ENCODE measurements at regions not wholly inside any gene's neighbourhood (a gene's known extent, or its start where the extent isn't known, plus 50 kb on each side); places are given as distances from the start of the nearest gene placed in this dataset.

DNA sequence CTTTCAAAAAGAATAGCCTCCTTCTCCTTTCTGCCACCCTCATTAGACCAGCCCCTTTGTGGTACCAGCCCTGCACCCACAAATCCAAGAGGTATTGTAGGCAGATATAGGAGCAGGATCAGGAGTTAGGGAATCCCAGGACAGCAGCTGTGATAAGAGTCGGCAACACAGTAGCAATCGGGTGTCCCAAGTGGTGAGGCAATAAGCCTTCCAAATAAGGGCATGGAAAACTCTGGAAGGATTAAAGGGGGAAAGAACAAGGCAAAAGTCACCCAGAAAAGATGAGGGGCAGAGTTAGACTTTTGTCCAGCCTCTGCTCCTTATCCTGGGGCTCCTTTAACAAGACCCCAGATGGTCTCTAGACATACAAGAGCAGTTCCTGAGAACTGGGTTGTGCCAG, 204.2 kb downstream of the TBX5 start:
- TF ChIP-seq, protein P1, sequence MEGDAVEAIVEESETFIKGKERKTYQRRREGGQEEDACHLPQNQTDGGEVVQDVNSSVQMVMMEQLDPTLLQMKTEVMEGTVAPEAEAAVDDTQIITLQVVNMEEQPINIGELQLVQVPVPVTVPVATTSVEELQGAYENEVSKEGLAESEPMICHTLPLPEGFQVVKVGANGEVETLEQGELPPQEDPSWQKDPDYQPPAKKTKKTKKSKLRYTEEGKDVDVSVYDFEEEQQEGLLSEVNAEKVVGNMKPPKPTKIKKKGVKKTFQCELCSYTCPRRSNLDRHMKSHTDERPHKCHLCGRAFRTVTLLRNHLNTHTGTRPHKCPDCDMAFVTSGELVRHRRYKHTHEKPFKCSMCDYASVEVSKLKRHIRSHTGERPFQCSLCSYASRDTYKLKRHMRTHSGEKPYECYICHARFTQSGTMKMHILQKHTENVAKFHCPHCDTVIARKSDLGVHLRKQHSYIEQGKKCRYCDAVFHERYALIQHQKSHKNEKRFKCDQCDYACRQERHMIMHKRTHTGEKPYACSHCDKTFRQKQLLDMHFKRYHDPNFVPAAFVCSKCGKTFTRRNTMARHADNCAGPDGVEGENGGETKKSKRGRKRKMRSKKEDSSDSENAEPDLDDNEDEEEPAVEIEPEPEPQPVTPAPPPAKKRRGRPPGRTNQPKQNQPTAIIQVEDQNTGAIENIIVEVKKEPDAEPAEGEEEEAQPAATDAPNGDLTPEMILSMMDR (IDR thresholded peaks at IDR 0.05; ENCODE audit: insufficient read depth, low read depth, low read length), result no peak
- DNase-seq (ENCODE audit: low read depth), result no peak
- no peak overlapping the region for H3K4me3 ChIP-seq (ENCODE audit: low read depth, low read length)

DNA sequence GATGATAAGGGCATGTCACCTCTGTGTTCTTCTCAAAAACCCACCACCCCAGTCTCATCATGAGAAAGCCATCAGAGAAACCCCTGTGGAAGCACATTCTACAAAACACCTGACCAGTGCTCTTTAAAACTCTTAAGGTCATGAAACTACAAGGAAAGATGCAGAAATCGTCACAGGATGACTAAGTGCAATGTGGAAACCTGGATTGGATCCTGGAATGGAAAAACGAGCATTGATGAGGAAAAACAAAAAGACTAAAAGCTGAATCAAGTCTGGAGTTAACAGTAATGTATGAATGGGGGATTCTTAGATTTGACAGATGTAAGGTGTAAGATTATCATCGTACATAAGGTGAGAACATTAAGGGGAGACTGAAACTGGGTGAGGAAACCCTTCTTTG, 211.0 kb downstream of the TBX5 start:
- DNase-seq (ENCODE audit: low read depth), result no peak
- TF ChIP-seq, protein P1 (IDR thresholded peaks at IDR 0.05; ENCODE audit: insufficient read depth, low read depth, low read length), result no peak
- no peak overlapping the region for H3K4me3 ChIP-seq (ENCODE audit: low read depth, low read length)

DNA sequence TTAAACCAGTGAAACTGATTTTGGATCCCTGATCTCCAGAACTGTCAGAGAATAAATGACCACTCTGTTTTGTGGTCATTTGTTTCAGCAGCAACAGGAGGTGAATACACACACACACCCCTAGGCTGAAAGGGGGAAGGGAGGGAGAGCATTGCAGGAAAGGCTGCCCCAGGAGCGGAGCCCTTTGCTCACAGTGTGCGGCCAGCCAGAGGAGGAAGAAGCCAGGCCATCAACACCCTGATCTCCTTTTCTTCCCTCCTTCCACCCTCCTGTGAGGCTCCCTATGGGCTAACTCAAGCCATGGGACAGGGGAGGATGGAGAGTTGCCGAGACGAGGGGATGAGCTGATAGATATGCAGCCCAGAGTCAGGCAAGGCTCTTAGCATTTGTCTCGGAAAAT, 211.9 kb downstream of the TBX5 start:
- no peak for DNase-seq (ENCODE audit: low read depth)
- H3K4me3 ChIP-seq (ENCODE audit: low read depth, low read length), result no peak overlapping the region
- TF ChIP-seq, protein P1 (IDR thresholded peaks at IDR 0.05; ENCODE audit: insufficient read depth, low read depth, low read length), result no peak

DNA sequence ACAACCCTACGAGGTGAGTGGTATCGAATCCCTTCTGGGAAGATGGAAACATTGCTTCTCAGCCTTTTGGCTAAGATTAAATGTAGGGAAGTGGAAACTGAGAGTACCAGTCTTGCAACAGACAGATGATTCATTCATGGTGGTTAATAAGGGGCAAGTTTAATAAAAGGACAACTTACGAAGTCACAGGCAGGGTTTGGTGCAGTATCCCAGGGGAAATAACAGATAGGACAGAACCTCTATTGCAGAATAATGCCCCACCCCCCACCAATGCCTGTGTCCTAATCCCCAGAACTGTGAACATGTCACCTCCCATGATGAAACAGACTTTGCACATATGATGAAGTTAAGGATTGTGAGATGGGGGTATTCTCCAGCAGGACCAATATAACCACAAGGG, 212.5 kb downstream of the TBX5 start:
- no peak for DNase-seq (ENCODE audit: low read depth)
- no peak overlapping the region for H3K4me3 ChIP-seq (ENCODE audit: low read depth, low read length)
- TF ChIP-seq, protein P1 (IDR thresholded peaks at IDR 0.05; ENCODE audit: insufficient read depth, low read depth, low read length), result no peak

DNA sequence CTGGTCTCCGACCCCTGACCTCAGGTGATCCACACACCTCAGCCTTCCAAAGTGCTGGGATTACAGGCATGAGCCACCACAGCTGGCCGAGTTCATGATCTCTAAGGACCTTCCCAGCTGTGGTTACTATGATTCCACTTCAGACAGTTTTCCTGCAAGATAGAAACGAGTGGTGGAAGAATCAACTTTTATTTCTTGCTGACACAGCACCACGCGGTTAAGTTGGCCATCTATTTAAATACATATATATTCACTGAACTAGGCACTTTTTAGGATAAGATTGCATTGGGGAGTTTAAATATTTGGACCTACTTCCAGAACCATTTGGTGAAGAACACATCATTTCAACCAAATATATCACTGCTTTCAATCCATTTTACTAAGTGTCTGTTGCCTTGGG, 213.4 kb downstream of the TBX5 start:
- H3K4me3 ChIP-seq (ENCODE audit: low read depth, low read length), result no peak overlapping the region
- DNase-seq (ENCODE audit: low read depth), result no peak
- TF ChIP-seq, protein P1 (IDR thresholded peaks at IDR 0.05; ENCODE audit: insufficient read depth, low read depth, low read length), result no peak

DNA sequence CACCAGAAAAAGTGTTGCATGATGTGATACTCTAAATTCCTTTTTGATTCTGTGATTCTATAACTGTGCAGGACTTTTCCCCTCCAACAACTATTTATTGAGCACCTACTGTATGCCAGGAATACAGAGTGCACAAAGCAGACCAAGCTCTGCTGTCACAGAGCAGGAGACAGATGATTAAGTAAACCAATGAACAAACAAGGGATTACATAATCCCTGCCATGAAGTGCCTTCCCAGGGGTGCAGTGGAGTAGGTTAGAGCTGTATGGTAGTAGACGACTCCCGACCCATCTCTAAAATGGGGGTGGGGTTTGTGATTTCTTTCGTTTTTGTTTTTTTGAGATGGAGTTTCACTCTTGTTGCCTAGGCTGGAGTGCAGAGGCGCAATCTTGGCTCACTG, 213.9 kb downstream of the TBX5 start:
- DNase-seq (ENCODE audit: low read depth), result no peak
- H3K4me3 ChIP-seq (ENCODE audit: low read depth, low read length), result no peak overlapping the region
- TF ChIP-seq, protein P1 (IDR thresholded peaks at IDR 0.05; ENCODE audit: insufficient read depth, low read depth, low read length), result no peak

DNA sequence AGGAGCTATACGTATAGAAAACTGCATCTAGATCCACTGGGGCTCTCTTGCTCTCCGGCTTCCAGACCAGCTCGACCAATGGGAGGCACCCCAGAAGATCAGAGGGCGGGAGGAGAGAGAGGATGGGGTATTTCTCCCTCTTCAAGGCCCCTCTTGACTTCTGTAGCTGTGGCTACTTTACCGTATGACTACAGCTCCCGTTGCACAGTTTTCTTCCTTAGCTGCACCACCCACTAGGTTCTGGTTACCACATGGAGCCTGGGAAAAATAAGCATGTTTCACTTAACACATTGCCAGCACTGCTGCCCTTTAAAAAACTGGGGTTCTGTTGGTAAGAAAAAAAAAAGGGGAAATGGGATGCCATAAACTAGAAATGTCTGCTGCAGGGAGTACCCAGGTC, 214.4 kb downstream of the TBX5 start:
- TF ChIP-seq, protein P1 (IDR thresholded peaks at IDR 0.05; ENCODE audit: insufficient read depth, low read depth, low read length), result no peak
- DNase-seq (ENCODE audit: low read depth), result no peak
- H3K4me3 ChIP-seq (ENCODE audit: low read depth, low read length), result no peak overlapping the region

All from fibroblast of villous mesenchyme (primary cell).